A549 (cell line): ENCODE measurements at regions not wholly inside any gene's neighbourhood (a gene's known extent, or its start where the extent isn't known, plus 50 kb on each side); places are given as distances from the start of the nearest gene placed in this dataset.

Experiments
- EHMT2 ChIP-seq: fragments of 200-600 bp; sonication (generic); IDR thresholded peaks from 2 replicates; pipeline ENCODE4 v1.6.1; 2016; ENCODE audit warnings: antibody characterized with exemption, low read depth, mild to moderate bottlenecking, moderate library complexity
- JUN ChIP-seq, 2 experiments: fragments of >200 bp; sonication (Bioruptor Twin); formaldehyde crosslinking; IDR thresholded peaks; 2 replicates in 1 of 2; 3 replicates in 1 of 2; pipeline ENCODE4 v1.6.1; 2016 to 2017
- KDM1A ChIP-seq: fragments of 200-600 bp; sonication (generic); IDR thresholded peaks from 2 replicates; pipeline ENCODE4 v1.6.1; 2016; ENCODE audit warnings: low read depth, mild to moderate bottlenecking
- PBX3 ChIP-seq: IDR thresholded peaks from 2 replicates; pipeline ENCODE4 v1.6.1; 2012
- SMC3 ChIP-seq: fragments of >200 bp; sonication (Bioruptor Twin); formaldehyde crosslinking; IDR thresholded peaks from 3 replicates; pipeline ENCODE4 v1.6.1; 2018; ENCODE audit warnings: inconsistent platforms
- TF ChIP-seq, protein P1 (sequence below): fragments of >200 bp; sonication (Bioruptor Twin); formaldehyde crosslinking; IDR thresholded peaks from 3 replicates; pipeline ENCODE4 v1.5.1; 2016
- TF ChIP-seq, protein P2 (sequence below): fragments of 200-600 bp; sonication (generic); IDR thresholded peaks from 2 replicates; pipeline ENCODE4 v1.6.1; 2016; ENCODE audit warnings: antibody characterized with exemption, mild to moderate bottlenecking, moderate library complexity

GRCh38 chr17:73813201-73813600, 169.0 kb upstream of the SDK2 start:
- TF ChIP-seq, protein P1, sequence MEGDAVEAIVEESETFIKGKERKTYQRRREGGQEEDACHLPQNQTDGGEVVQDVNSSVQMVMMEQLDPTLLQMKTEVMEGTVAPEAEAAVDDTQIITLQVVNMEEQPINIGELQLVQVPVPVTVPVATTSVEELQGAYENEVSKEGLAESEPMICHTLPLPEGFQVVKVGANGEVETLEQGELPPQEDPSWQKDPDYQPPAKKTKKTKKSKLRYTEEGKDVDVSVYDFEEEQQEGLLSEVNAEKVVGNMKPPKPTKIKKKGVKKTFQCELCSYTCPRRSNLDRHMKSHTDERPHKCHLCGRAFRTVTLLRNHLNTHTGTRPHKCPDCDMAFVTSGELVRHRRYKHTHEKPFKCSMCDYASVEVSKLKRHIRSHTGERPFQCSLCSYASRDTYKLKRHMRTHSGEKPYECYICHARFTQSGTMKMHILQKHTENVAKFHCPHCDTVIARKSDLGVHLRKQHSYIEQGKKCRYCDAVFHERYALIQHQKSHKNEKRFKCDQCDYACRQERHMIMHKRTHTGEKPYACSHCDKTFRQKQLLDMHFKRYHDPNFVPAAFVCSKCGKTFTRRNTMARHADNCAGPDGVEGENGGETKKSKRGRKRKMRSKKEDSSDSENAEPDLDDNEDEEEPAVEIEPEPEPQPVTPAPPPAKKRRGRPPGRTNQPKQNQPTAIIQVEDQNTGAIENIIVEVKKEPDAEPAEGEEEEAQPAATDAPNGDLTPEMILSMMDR: no peak
- TF ChIP-seq SMC3 (no peak), KDM1A (no peak), JUN (IDR thresholded peaks at IDR 0.05) (no peak), PBX3 (no peak), EHMT2 (no peak)
- TF ChIP-seq, protein P2, sequence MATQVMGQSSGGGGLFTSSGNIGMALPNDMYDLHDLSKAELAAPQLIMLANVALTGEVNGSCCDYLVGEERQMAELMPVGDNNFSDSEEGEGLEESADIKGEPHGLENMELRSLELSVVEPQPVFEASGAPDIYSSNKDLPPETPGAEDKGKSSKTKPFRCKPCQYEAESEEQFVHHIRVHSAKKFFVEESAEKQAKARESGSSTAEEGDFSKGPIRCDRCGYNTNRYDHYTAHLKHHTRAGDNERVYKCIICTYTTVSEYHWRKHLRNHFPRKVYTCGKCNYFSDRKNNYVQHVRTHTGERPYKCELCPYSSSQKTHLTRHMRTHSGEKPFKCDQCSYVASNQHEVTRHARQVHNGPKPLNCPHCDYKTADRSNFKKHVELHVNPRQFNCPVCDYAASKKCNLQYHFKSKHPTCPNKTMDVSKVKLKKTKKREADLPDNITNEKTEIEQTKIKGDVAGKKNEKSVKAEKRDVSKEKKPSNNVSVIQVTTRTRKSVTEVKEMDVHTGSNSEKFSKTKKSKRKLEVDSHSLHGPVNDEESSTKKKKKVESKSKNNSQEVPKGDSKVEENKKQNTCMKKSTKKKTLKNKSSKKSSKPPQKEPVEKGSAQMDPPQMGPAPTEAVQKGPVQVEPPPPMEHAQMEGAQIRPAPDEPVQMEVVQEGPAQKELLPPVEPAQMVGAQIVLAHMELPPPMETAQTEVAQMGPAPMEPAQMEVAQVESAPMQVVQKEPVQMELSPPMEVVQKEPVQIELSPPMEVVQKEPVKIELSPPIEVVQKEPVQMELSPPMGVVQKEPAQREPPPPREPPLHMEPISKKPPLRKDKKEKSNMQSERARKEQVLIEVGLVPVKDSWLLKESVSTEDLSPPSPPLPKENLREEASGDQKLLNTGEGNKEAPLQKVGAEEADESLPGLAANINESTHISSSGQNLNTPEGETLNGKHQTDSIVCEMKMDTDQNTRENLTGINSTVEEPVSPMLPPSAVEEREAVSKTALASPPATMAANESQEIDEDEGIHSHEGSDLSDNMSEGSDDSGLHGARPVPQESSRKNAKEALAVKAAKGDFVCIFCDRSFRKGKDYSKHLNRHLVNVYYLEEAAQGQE: no peak
